GM23338 (cell line): ENCODE measurements at regions not wholly inside any gene's neighbourhood (a gene's known extent, or its start where the extent isn't known, plus 50 kb on each side); places are given as distances from the start of the nearest gene placed in this dataset.

ENCODE experiments used
- ATAC-seq: fragments of 200-7000 bp; cut with Tn5 transposase; 3 replicates; pipeline ENCODE4 v1.9.1; 2020
- DNase-seq: peaks from one replicate; pipeline ENCODE4 v3.0.0-alpha.2; 2015; ENCODE audit warnings: low spot score
- H2AFZ ChIP-seq: fragments of 200-600 bp; sonication (generic); 2 replicates; pipeline ENCODE4 v1.8.0; 2016; ENCODE audit warnings: antibody characterized with exemption, mild to moderate bottlenecking, moderate library complexity
- H3F3A ChIP-seq: fragments of 200-600 bp; sonication (generic); replicated peaks from 2 replicates; pipeline ENCODE4 v1.8.0; 2017; ENCODE audit warnings: antibody characterized with exemption, mixed run types, low read depth
- H3K27ac ChIP-seq: fragments of 200-600 bp; sonication (generic); 2 replicates; pipeline ENCODE4 v1.6.1; 2016; ENCODE audit warnings: low read depth
- H3K27me3 ChIP-seq: fragments of 200-600 bp; sonication (generic); 2 replicates; pipeline ENCODE4 v1.8.0; 2016; ENCODE audit warnings: mild to moderate bottlenecking, mixed run types, moderate library complexity; ENCODE audit not compliant: insufficient read depth
- H3K36me3 ChIP-seq: fragments of 200-600 bp; sonication (generic); 2 replicates; pipeline ENCODE4 v1.8.0; 2016; ENCODE audit warnings: mild to moderate bottlenecking; ENCODE audit not compliant: insufficient read depth
- H3K4me1 ChIP-seq: fragments of 200-600 bp; sonication (generic); 2 replicates; pipeline ENCODE4 v1.8.0; 2016; ENCODE audit warnings: mild to moderate bottlenecking, moderate library complexity; ENCODE audit not compliant: insufficient read depth
- H3K4me2 ChIP-seq: fragments of 200-600 bp; sonication (generic); 2 replicates; pipeline ENCODE4 v1.7.1; 2017; ENCODE audit warnings: mixed run types
- H3K4me3 ChIP-seq: fragments of 200-600 bp; sonication (generic); 2 replicates; pipeline ENCODE4 v1.6.1; 2016; ENCODE audit warnings: mixed run types
- H3K79me2 ChIP-seq: fragments of 200-600 bp; sonication (generic); replicated peaks from 2 replicates; pipeline ENCODE4 v1.8.0; 2017; ENCODE audit warnings: mild to moderate bottlenecking; ENCODE audit not compliant: insufficient read depth
- H3K9me2 ChIP-seq: fragments of 200-600 bp; sonication (generic); 2 replicates; pipeline ENCODE4 v1.8.0; 2017; ENCODE audit not compliant: insufficient read depth
- H4K20me1 ChIP-seq: fragments of 200-600 bp; sonication (generic); replicated peaks from 2 replicates; pipeline ENCODE4 v1.8.0; 2017; ENCODE audit warnings: mild to moderate bottlenecking; ENCODE audit not compliant: insufficient read depth
- H3K27ac Mint-ChIP-seq: 2 replicates; pipeline ENCODE4 v1.8.0; 2020; ENCODE audit warnings: inconsistent platforms, mild to moderate bottlenecking, moderate library complexity, mixed read lengths
- H3K27me3 Mint-ChIP-seq: 3 replicates; pipeline ENCODE4 v1.8.0; 2022; ENCODE audit warnings: low read depth, mild to moderate bottlenecking, moderate library complexity, mixed read lengths, inconsistent platforms; ENCODE audit not compliant: insufficient read depth, poor library complexity
- H3K36me3 Mint-ChIP-seq: 3 replicates; pipeline ENCODE4 v1.8.0; 2021; ENCODE audit warnings: low read depth, mild to moderate bottlenecking, inconsistent platforms, moderate library complexity, mixed read lengths
- H3K4me1 Mint-ChIP-seq: 3 replicates; pipeline ENCODE4 v1.8.0; 2020; ENCODE audit warnings: mild to moderate bottlenecking, inconsistent platforms, mixed read lengths
- H3K4me3 Mint-ChIP-seq: 3 replicates; pipeline ENCODE4 v1.8.0; 2021; ENCODE audit warnings: moderate library complexity, mild to moderate bottlenecking, inconsistent platforms, mixed read lengths
- H3K9me3 Mint-ChIP-seq: 3 replicates; pipeline ENCODE4 v1.8.0; 2020; ENCODE audit warnings: moderate library complexity, mild to moderate bottlenecking, inconsistent platforms, mixed read lengths
- CREB1 ChIP-seq: fragments of 250-450 bp; sonication (Bioruptor Pico); IDR thresholded peaks from 2 replicates; pipeline ENCODE4 v1.5.0; 2020; ENCODE audit warnings: low read depth, mild to moderate bottlenecking, moderate library complexity
- EZH2 ChIP-seq: fragments of 200-600 bp; sonication (generic); IDR thresholded peaks from one replicate; pipeline ENCODE4 v1.8.0; 2017; ENCODE audit warnings: antibody characterized with exemption, mild to moderate bottlenecking, low read depth; ENCODE audit not compliant: unreplicated experiment
- EZH2phosphoT487 ChIP-seq: fragments of 200-600 bp; sonication (generic); IDR thresholded peaks from one replicate; pipeline ENCODE4 v1.8.1; 2018; ENCODE audit warnings: antibody characterized with exemption; ENCODE audit not compliant: unreplicated experiment
- JUNB ChIP-seq: IDR thresholded peaks from one replicate; pipeline ENCODE4 v1.6.1; 2016; ENCODE audit warnings: antibody characterized with exemption; ENCODE audit not compliant: unreplicated experiment
- NANOG ChIP-seq: IDR thresholded peaks from 2 replicates; pipeline ENCODE4 v1.6.1; 2016; ENCODE audit warnings: antibody characterized with exemption, borderline replicate concordance
- POLR2AphosphoS5 ChIP-seq: IDR thresholded peaks from 2 replicates; pipeline ENCODE4 v1.6.1; 2016; ENCODE audit warnings: antibody characterized with exemption, low read depth
- STAT1 ChIP-seq: IDR thresholded peaks from one replicate; pipeline ENCODE4 v1.6.1; 2016; ENCODE audit warnings: antibody characterized with exemption; ENCODE audit not compliant: unreplicated experiment
- ZNF114 ChIP-seq: fragments of 250-450 bp; sonication (Bioruptor Pico); IDR thresholded peaks from 2 replicates; pipeline ENCODE4 v1.5.0; 2020; ENCODE audit warnings: mild to moderate bottlenecking, moderate library complexity
- ZNF331 ChIP-seq: fragments of 250-450 bp; sonication (Bioruptor Pico); IDR thresholded peaks from 2 replicates; pipeline ENCODE4 v1.5.0; 2020; ENCODE audit warnings: low read depth, mild to moderate bottlenecking, moderate library complexity
- TF ChIP-seq, protein P1 (sequence below), 2 experiments: fragments of 200-600 bp in 1 of 2; sonication (generic) in 1 of 2; conservative IDR thresholded peaks; 2 replicates each; pipeline versions ENCODE4 v1.5.1 to v1.6.1; 2016 to 2017; ENCODE audit warnings: antibody characterized with exemption in 2 of 2, low read depth in 2 of 2, mild to moderate bottlenecking in 2 of 2, moderate library complexity in 1 of 2
- TF ChIP-seq, protein P2 (sequence below): IDR thresholded peaks from 2 replicates; pipeline ENCODE4 v1.6.1; 2016; ENCODE audit warnings: antibody characterized with exemption
- TF ChIP-seq, protein P3 (sequence below): IDR thresholded peaks from one replicate; pipeline ENCODE4 v1.6.1; 2018; ENCODE audit warnings: antibody characterized with exemption; ENCODE audit not compliant: unreplicated experiment
- TF ChIP-seq, protein P4 (sequence below): fragments of 250-450 bp; sonication (Bioruptor Pico); IDR thresholded peaks from 2 replicates; pipeline ENCODE4 v1.5.0; 2020; ENCODE audit warnings: mild to moderate bottlenecking, moderate library complexity

DNA sequence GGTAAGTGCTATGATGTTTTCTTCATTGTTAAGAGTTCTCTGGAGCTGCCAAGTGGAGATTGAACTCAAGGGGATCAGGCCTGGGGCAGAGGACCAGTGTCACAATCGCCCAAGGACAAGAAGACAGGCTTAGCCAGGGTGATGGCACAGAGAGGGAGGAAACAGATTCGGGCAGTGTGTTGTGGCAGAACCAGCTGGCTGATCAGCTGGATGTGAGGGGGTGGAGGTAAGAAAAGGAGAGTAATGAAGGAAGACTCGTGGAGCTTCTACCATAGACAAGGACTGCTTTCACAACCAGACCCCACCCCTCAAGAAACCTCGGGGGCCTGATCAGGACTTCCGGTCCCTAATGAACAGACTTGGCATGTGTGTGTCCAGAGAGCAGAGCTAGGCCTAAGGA lies 60.9 kb upstream of the LINGO1 start:
- Mint-ChIP-seq H3K4me1 (peaks cover 15% of the 10 kb centered on the region), H3K27me3 (peaks cover 8% of the 10 kb centered on the region), H3K9me3 (no peaks in the 10 kb centered on the region), H3K4me3 (no peak overlapping the region), H3K36me3 (no peaks in the 10 kb centered on the region), H3K27ac (no peak overlapping the region)
- no peak for TF ChIP-seq ZNF114
- no peak for TF ChIP-seq STAT1
- TF ChIP-seq, protein P1, sequence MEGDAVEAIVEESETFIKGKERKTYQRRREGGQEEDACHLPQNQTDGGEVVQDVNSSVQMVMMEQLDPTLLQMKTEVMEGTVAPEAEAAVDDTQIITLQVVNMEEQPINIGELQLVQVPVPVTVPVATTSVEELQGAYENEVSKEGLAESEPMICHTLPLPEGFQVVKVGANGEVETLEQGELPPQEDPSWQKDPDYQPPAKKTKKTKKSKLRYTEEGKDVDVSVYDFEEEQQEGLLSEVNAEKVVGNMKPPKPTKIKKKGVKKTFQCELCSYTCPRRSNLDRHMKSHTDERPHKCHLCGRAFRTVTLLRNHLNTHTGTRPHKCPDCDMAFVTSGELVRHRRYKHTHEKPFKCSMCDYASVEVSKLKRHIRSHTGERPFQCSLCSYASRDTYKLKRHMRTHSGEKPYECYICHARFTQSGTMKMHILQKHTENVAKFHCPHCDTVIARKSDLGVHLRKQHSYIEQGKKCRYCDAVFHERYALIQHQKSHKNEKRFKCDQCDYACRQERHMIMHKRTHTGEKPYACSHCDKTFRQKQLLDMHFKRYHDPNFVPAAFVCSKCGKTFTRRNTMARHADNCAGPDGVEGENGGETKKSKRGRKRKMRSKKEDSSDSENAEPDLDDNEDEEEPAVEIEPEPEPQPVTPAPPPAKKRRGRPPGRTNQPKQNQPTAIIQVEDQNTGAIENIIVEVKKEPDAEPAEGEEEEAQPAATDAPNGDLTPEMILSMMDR (conservative IDR thresholded peaks at IDR 0.05; ENCODE audit: low read depth in 2 of 2) = no peak
- no peak for TF ChIP-seq EZH2phosphoT487
- no peak for TF ChIP-seq ZNF331
- TF ChIP-seq EZH2 = no peak
- TF ChIP-seq, protein P2, sequence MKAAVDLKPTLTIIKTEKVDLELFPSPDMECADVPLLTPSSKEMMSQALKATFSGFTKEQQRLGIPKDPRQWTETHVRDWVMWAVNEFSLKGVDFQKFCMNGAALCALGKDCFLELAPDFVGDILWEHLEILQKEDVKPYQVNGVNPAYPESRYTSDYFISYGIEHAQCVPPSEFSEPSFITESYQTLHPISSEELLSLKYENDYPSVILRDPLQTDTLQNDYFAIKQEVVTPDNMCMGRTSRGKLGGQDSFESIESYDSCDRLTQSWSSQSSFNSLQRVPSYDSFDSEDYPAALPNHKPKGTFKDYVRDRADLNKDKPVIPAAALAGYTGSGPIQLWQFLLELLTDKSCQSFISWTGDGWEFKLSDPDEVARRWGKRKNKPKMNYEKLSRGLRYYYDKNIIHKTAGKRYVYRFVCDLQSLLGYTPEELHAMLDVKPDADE = no peak
- TF ChIP-seq NANOG = no peak
- TF ChIP-seq, protein P3, sequence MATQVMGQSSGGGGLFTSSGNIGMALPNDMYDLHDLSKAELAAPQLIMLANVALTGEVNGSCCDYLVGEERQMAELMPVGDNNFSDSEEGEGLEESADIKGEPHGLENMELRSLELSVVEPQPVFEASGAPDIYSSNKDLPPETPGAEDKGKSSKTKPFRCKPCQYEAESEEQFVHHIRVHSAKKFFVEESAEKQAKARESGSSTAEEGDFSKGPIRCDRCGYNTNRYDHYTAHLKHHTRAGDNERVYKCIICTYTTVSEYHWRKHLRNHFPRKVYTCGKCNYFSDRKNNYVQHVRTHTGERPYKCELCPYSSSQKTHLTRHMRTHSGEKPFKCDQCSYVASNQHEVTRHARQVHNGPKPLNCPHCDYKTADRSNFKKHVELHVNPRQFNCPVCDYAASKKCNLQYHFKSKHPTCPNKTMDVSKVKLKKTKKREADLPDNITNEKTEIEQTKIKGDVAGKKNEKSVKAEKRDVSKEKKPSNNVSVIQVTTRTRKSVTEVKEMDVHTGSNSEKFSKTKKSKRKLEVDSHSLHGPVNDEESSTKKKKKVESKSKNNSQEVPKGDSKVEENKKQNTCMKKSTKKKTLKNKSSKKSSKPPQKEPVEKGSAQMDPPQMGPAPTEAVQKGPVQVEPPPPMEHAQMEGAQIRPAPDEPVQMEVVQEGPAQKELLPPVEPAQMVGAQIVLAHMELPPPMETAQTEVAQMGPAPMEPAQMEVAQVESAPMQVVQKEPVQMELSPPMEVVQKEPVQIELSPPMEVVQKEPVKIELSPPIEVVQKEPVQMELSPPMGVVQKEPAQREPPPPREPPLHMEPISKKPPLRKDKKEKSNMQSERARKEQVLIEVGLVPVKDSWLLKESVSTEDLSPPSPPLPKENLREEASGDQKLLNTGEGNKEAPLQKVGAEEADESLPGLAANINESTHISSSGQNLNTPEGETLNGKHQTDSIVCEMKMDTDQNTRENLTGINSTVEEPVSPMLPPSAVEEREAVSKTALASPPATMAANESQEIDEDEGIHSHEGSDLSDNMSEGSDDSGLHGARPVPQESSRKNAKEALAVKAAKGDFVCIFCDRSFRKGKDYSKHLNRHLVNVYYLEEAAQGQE = no peak
- no peak for TF ChIP-seq CREB1 (CRISPR knock-in tag)
- TF ChIP-seq POLR2AphosphoS5 = no peak
- TF ChIP-seq, protein P4, sequence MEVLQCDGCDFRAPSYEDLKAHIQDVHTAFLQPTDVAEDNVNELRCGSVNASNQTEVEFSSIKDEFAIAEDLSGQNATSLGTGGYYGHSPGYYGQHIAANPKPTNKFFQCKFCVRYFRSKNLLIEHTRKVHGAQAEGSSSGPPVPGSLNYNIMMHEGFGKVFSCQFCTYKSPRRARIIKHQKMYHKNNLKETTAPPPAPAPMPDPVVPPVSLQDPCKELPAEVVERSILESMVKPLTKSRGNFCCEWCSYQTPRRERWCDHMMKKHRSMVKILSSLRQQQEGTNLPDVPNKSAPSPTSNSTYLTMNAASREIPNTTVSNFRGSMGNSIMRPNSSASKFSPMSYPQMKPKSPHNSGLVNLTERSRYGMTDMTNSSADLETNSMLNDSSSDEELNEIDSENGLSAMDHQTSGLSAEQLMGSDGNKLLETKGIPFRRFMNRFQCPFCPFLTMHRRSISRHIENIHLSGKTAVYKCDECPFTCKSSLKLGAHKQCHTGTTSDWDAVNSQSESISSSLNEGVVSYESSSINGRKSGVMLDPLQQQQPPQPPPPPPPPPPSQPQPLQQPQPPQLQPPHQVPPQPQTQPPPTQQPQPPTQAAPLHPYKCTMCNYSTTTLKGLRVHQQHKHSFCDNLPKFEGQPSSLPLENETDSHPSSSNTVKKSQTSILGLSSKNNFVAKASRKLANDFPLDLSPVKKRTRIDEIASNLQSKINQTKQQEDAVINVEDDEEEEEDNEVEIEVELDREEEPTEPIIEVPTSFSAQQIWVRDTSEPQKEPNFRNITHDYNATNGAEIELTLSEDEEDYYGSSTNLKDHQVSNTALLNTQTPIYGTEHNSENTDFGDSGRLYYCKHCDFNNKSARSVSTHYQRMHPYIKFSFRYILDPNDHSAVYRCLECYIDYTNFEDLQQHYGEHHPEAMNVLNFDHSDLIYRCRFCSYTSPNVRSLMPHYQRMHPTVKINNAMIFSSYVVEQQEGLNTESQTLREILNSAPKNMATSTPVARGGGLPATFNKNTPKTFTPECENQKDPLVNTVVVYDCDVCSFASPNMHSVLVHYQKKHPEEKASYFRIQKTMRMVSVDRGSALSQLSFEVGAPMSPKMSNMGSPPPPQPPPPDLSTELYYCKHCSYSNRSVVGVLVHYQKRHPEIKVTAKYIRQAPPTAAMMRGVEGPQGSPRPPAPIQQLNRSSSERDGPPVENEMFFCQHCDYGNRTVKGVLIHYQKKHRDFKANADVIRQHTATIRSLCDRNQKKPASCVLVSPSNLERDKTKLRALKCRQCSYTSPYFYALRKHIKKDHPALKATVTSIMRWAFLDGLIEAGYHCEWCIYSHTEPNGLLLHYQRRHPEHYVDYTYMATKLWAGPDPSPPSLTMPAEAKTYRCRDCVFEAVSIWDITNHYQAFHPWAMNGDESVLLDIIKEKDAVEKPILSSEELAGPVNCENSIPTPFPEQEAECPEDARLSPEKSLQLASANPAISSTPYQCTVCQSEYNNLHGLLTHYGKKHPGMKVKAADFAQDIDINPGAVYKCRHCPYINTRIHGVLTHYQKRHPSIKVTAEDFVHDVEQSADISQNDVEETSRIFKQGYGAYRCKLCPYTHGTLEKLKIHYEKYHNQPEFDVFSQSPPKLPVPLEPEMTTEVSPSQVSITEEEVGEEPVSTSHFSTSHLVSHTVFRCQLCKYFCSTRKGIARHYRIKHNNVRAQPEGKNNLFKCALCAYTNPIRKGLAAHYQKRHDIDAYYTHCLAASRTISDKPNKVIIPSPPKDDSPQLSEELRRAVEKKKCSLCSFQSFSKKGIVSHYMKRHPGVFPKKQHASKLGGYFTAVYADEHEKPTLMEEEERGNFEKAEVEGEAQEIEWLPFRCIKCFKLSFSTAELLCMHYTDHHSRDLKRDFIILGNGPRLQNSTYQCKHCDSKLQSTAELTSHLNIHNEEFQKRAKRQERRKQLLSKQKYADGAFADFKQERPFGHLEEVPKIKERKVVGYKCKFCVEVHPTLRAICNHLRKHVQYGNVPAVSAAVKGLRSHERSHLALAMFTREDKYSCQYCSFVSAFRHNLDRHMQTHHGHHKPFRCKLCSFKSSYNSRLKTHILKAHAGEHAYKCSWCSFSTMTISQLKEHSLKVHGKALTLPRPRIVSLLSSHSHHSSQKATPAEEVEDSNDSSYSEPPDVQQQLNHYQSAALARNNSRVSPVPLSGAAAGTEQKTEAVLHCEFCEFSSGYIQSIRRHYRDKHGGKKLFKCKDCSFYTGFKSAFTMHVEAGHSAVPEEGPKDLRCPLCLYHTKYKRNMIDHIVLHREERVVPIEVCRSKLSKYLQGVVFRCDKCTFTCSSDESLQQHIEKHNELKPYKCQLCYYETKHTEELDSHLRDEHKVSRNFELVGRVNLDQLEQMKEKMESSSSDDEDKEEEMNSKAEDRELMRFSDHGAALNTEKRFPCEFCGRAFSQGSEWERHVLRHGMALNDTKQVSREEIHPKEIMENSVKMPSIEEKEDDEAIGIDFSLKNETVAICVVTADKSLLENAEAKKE (CRISPR knock-in tag) = no peak
- TF ChIP-seq JUNB = no peak
- no peaks in the 10 kb centered on the region for H3K36me3 ChIP-seq
- no peaks in the 10 kb centered on the region for H3F3A ChIP-seq
- H3K79me2 ChIP-seq = no peaks in the 10 kb centered on the region
- no peak overlapping the region for H3K27ac ChIP-seq
- DNase-seq = no peak
- no peaks in the 10 kb centered on the region for H3K9me2 ChIP-seq
- no peak for ATAC-seq
- no peaks in the 10 kb centered on the region for H4K20me1 ChIP-seq
- H3K27me3 ChIP-seq = no peaks in the 10 kb centered on the region
- H3K4me1 ChIP-seq = no peaks in the 10 kb centered on the region
- H2AFZ ChIP-seq = no peak overlapping the region
- H3K4me3 ChIP-seq = no peak overlapping the region
- no peak overlapping the region for H3K4me2 ChIP-seq
